ENCODE measurements at regions not wholly inside any gene's neighbourhood (a gene's known extent, or its start where the extent isn't known, plus 50 kb on each side); places are given as distances from the start of the nearest gene placed in this dataset.

- no peak overlapping the region for H3K4me2 ChIP-seq (ENCODE audit: insufficient read depth, insufficient read length, low read length)
- H3K4me3 Mint-ChIP-seq: no peak overlapping the region
Observed at GRCh38 chr4:19683426-19683825, 568.3 kb upstream of the SLIT2 start.

More at GRCh38 chr4:19683426-19683825, 568.3 kb upstream of the SLIT2 start:
- H3K27me3 ChIP-seq (ENCODE audit: insufficient read depth, low read length): no peaks in the 10 kb centered on the region
- H3K9me3 ChIP-seq (ENCODE audit: control insufficient read depth, low read depth, low read length): no peaks in the 10 kb centered on the region
- no peak overlapping the region for H3K23ac ChIP-seq (ENCODE audit: insufficient read length, low read depth, low read length)
- H3K23me2 ChIP-seq (ENCODE audit: insufficient read length, low read depth, low read length, poor library complexity, severe bottlenecking): no peaks in the 10 kb centered on the region
- H2BK15ac ChIP-seq (ENCODE audit: low read depth, low read length): no peak overlapping the region
- Mint-ChIP-seq H3K27ac (no peak overlapping the region), H3K36me3 (ENCODE audit: insufficient read depth in 1 of 3, low read depth in 3 of 3) (no peaks in the 10 kb centered on the region), H3K9me3 (no peaks in the 10 kb centered on the region), H3K4me1 (no peaks in the 10 kb centered on the region), H3K27me3 (ENCODE audit: low read depth) (no peaks in the 10 kb centered on the region)
- H4K8ac ChIP-seq (replicated peaks; ENCODE audit: insufficient read length, low read depth, low read length): no peak overlapping the region
- no peak overlapping the region for H2AFZ ChIP-seq (ENCODE audit: low read length)
- no peaks in the 10 kb centered on the region for H3K79me1 ChIP-seq (ENCODE audit: insufficient read depth, low read depth, low read length, poor library complexity, severe bottlenecking)
- no peaks in the 10 kb centered on the region for H4K20me1 ChIP-seq (ENCODE audit: control insufficient read depth, insufficient read depth, insufficient read length)
- no peak overlapping the region for H3K14ac ChIP-seq (ENCODE audit: insufficient read depth, low read length)
- no peak for TF ChIP-seq CTCF (conservative IDR thresholded peaks at IDR 0.05)
- no peak overlapping the region for H4K91ac ChIP-seq (ENCODE audit: insufficient read length, low read depth, low read length)
- H2BK20ac ChIP-seq (ENCODE audit: low read depth, low read length, poor library complexity, severe bottlenecking): no peak overlapping the region
- DNase-seq: no peak
- no peak overlapping the region for H3T11ph ChIP-seq (ENCODE audit: low read length)
- no peak overlapping the region for H2AK5ac ChIP-seq (ENCODE audit: insufficient read length, low read length)
- no peak overlapping the region for H3K56ac ChIP-seq (ENCODE audit: insufficient read length, low read depth, low read length)
- no CpG with 5 or more reads among the region's 4 CpGs for WGBS (ENCODE audit: extremely low coverage, insufficient read length, low lambda C conversion rate)
- no peak overlapping the region for H3K9ac ChIP-seq (ENCODE audit: extremely low read depth, insufficient read length, low read length)
- H4K5ac ChIP-seq (ENCODE audit: insufficient read length, low read depth, low read length): no peak overlapping the region
- H2BK5ac ChIP-seq (ENCODE audit: insufficient read length, low read length): no peak overlapping the region
- no peaks in the 10 kb centered on the region for H3K4me1 ChIP-seq (ENCODE audit: insufficient read depth, low read length)
- H2BK12ac ChIP-seq (ENCODE audit: insufficient read length, low read depth, low read length): no peak overlapping the region
- no peak overlapping the region for H3K18ac ChIP-seq (ENCODE audit: insufficient read length, low read depth, low read length)
- no peak overlapping the region for H3K4ac ChIP-seq (ENCODE audit: low read depth, low read length)
- no peaks in the 10 kb centered on the region for H3K79me2 ChIP-seq (ENCODE audit: insufficient read depth, low read length)
- H2BK120ac ChIP-seq (ENCODE audit: low read depth, low read length, poor library complexity, severe bottlenecking): no peak overlapping the region
- no peak overlapping the region for H3K27ac ChIP-seq (ENCODE audit: insufficient read length, low read depth, low read length)
